HG03571 (cell line): ENCODE measurements at regions not wholly inside any gene's neighbourhood (a gene's known extent, or its start where the extent isn't known, plus 50 kb on each side); places are given as distances from the start of the nearest gene placed in this dataset.
"Not testable (repeated sequence)": the region's sequence is repeated elsewhere in the genome, so short reads cannot be mapped to it uniquely, and the experiment has no call there.

Source experiments
- ATAC-seq: cut with Tn5 transposase; IDR thresholded peaks from one replicate; pipeline ENCODE4 v1.9.1; 2021; ENCODE audit not compliant: unreplicated experiment

- ATAC-seq = no peak
Observed at GRCh38 chr1:119191325-119191724, 50.9 kb upstream of the WARS2 start.

GRCh38 chr1:119204197-119204960 lies 63.9 kb upstream of the WARS2 start:
- no peak for ATAC-seq

- no peak for ATAC-seq
Observed at GRCh38 chr1:119204961-119205357, 64.5 kb upstream of the WARS2 start.

GRCh38 chr1:119209061-119209460 lies 68.6 kb upstream of the WARS2 start:
- ATAC-seq = no peak

- ATAC-seq = no peak
Observed at GRCh38 chr1:119209596-119210295, 69.3 kb upstream of the WARS2 start.

- no peak for ATAC-seq
Observed at GRCh38 chr1:119210296-119210649, 69.8 kb upstream of the WARS2 start.

GRCh38 chr1:119213213-119213612 lies 72.8 kb upstream of the WARS2 start:
- not testable (repeated sequence) for ATAC-seq

GRCh38 chr1:119214961-119215360 lies 74.5 kb upstream of the WARS2 start:
- not testable (repeated sequence) for ATAC-seq

GRCh38 chr1:119217309-119217828 lies 76.9 kb upstream of the WARS2 start:
- no peak for ATAC-seq

GRCh38 chr1:119219711-119220110 lies 79.3 kb upstream of the WARS2 start:
- ATAC-seq = no peak

GRCh38 chr1:119220991-119221390 lies 80.5 kb upstream of the WARS2 start:
- no peak for ATAC-seq

GRCh38 chr1:119222271-119222670 lies 81.8 kb upstream of the WARS2 start:
- ATAC-seq = no peak

GRCh38 chr1:119225265-119225664 lies 84.8 kb upstream of the WARS2 start:
- ATAC-seq = no peak

- no peak for ATAC-seq
Observed at GRCh38 chr1:119225831-119226230, 85.4 kb upstream of the WARS2 start.

GRCh38 chr1:119226321-119226720 lies 85.9 kb upstream of the WARS2 start:
- ATAC-seq = no peak

GRCh38 chr1:119226913-119227312 lies 86.5 kb upstream of the WARS2 start:
- no peak for ATAC-seq

GRCh38 chr1:119227456-119227855 lies 87.0 kb upstream of the WARS2 start:
- no peak for ATAC-seq

- no peak for ATAC-seq
Observed at GRCh38 chr1:119228335-119229080, 88.1 kb upstream of the WARS2 start.

- no peak for ATAC-seq
Observed at GRCh38 chr1:119235120-119235519, 94.7 kb upstream of the WARS2 start.

GRCh38 chr1:119245881-119246280 lies 105.4 kb upstream of the WARS2 start:
- no peak for ATAC-seq

- ATAC-seq = no peak
Observed at GRCh38 chr1:119249283-119249682, 108.8 kb upstream of the WARS2 start.

GRCh38 chr1:119250299-119250698 lies 109.8 kb upstream of the WARS2 start:
- ATAC-seq = no peak
